Activated CD8-positive, alpha-beta memory T cell treated with anti-CD3 and anti-CD28 coated beads for 4 hours (primary cell): ENCODE measurements at regions not wholly inside any gene's neighbourhood (a gene's known extent, or its start where the extent isn't known, plus 50 kb on each side); places are given as distances from the start of the nearest gene placed in this dataset.
"Not testable (repeated sequence)": the region's sequence is repeated elsewhere in the genome, so short reads cannot be mapped to it uniquely, and the experiment has no call there.

Experiments
- DNase-seq, 2 donors: peaks; one replicate each; pipeline ENCODE4 v3.0.0-alpha.2; 2020; ENCODE audit warnings: low read depth in 2 of 2

GRCh38 chrX:123084797-123085196 is 99.3 kb upstream of the GRIA3 start:
- no peak for DNase-seq

GRCh38 chrX:123085311-123085940 is 98.7 kb upstream of the GRIA3 start:
- DNase-seq, result no peak

GRCh38 chrX:123086768-123087167 is 97.3 kb upstream of the GRIA3 start:
- no peak for DNase-seq

- DNase-seq, result no peak
These were observed 96.8 kb upstream of the GRIA3 start for GRCh38 chrX:123087326-123087725.

- DNase-seq, result no peak
These were observed 95.7 kb upstream of the GRIA3 start for GRCh38 chrX:123088331-123088730.

- no peak for DNase-seq
These were observed 95.1 kb upstream of the GRIA3 start for GRCh38 chrX:123088930-123089329.

- no peak for DNase-seq
These were observed 90.3 kb upstream of the GRIA3 start for GRCh38 chrX:123093792-123094191.

- DNase-seq, result no peak
These were observed 75.3 kb upstream of the GRIA3 start for GRCh38 chrX:123108513-123109427.

GRCh38 chrX:123121241-123121640 is 62.8 kb upstream of the GRIA3 start:
- no peak for DNase-seq

- not testable (repeated sequence) for DNase-seq
These were observed 54.3 kb upstream of the GRIA3 start for GRCh38 chrX:123129805-123130204.
